ENCODE measurements at regions not wholly inside any gene's neighbourhood (a gene's known extent, or its start where the extent isn't known, plus 50 kb on each side); places are given as distances from the start of the nearest gene placed in this dataset.
"Not testable (repeated sequence)": the region's sequence is repeated elsewhere in the genome, so short reads cannot be mapped to it uniquely, and the experiment has no call there.

GRCh38 chr16:76716251-76716650 lies 439.1 kb downstream of the CNTNAP4 start:
- H3K4me3 ChIP-seq (ENCODE audit: control insufficient read depth in 1 of 7, extremely low read depth in 1 of 7, insufficient read depth in 4 of 7, low read depth in 2 of 7, low read length in 6 of 7); H3K36me3 ChIP-seq (ENCODE audit: control insufficient read depth in 4 of 4, insufficient read depth in 4 of 4, low read length in 3 of 4); DNase-seq; POLR2A ChIA-PET; H3K27ac ChIP-seq (ENCODE audit: insufficient read depth in 1 of 2, low read depth in 1 of 2, low read length in 2 of 2, poor library complexity in 1 of 2, severe bottlenecking in 2 of 2); H3K4me1 ChIP-seq (ENCODE audit: control extremely low read depth in 1 of 4, control insufficient read depth in 4 of 4, insufficient read depth in 4 of 4, low read length in 3 of 4); H3K27me3 ChIP-seq (replicated peaks in 2 of 5; ENCODE audit: control insufficient read depth in 4 of 5, insufficient read depth in 5 of 5, low read length in 4 of 5); CTCF ChIA-PET; H3K9me3 ChIP-seq (ENCODE audit: control extremely low read depth in 1 of 5, control insufficient read depth in 4 of 5, insufficient read depth in 2 of 5, low read depth in 1 of 5, low read length in 4 of 5): not testable (repeated sequence)
- WGBS (ENCODE audit: insufficient coverage) = 98% methylated on average over 5 of the region's 5 CpGs

GRCh38 chr16:76724181-76724580 lies 447.0 kb downstream of the CNTNAP4 start:
- H3K9me3 ChIP-seq (ENCODE audit: control extremely low read depth in 1 of 5, control insufficient read depth in 4 of 5, insufficient read depth in 2 of 5, low read depth in 1 of 5, low read length in 4 of 5) = no peaks in the 10 kb centered on the region
- H3K4me3 ChIP-seq (ENCODE audit: control insufficient read depth in 1 of 7, extremely low read depth in 1 of 7, insufficient read depth in 4 of 7, low read depth in 2 of 7, low read length in 6 of 7) = no peak overlapping the region
- H3K27ac ChIP-seq (ENCODE audit: insufficient read depth in 1 of 2, low read depth in 1 of 2, low read length in 2 of 2, poor library complexity in 1 of 2, severe bottlenecking in 2 of 2) = no peak overlapping the region
- no peaks in the 10 kb centered on the region for H3K36me3 ChIP-seq (ENCODE audit: control insufficient read depth in 4 of 4, insufficient read depth in 4 of 4, low read length in 3 of 4)
- no peaks in the 10 kb centered on the region for H3K4me1 ChIP-seq (ENCODE audit: control extremely low read depth in 1 of 4, control insufficient read depth in 4 of 4, insufficient read depth in 4 of 4, low read length in 3 of 4)
- WGBS (ENCODE audit: insufficient coverage) = no CpG with 5 or more reads among the region's 1 CpG
- no peaks in the 10 kb centered on the region for H3K27me3 ChIP-seq (replicated peaks in 2 of 5; ENCODE audit: control insufficient read depth in 4 of 5, insufficient read depth in 5 of 5, low read length in 4 of 5)
- DNase-seq = no peak
- ChIA-PET POLR2A (no interaction called here), CTCF (no interaction called here)

- Histone ChIP-seq H3K27me3 (replicated peaks in 2 of 5; ENCODE audit: control insufficient read depth in 4 of 5, insufficient read depth in 5 of 5, low read length in 4 of 5) (no peaks in the 10 kb centered on the region), H3K36me3 (ENCODE audit: control insufficient read depth in 4 of 4, insufficient read depth in 4 of 4, low read length in 3 of 4) (no peaks in the 10 kb centered on the region), H3K27ac (ENCODE audit: insufficient read depth in 1 of 2, low read depth in 1 of 2, low read length in 2 of 2, poor library complexity in 1 of 2, severe bottlenecking in 2 of 2) (no peak overlapping the region), H3K4me1 (ENCODE audit: control extremely low read depth in 1 of 4, control insufficient read depth in 4 of 4, insufficient read depth in 4 of 4, low read length in 3 of 4) (no peaks in the 10 kb centered on the region), H3K4me3 (ENCODE audit: control insufficient read depth in 1 of 7, extremely low read depth in 1 of 7, insufficient read depth in 4 of 7, low read depth in 2 of 7, low read length in 6 of 7) (no peak overlapping the region), H3K9me3 (ENCODE audit: control extremely low read depth in 1 of 5, control insufficient read depth in 4 of 5, insufficient read depth in 2 of 5, low read depth in 1 of 5, low read length in 4 of 5) (no peaks in the 10 kb centered on the region)
- ChIA-PET POLR2A (no interaction called here), CTCF (no interaction called here)
- no CpG with 5 or more reads among the region's 1 CpG for WGBS (ENCODE audit: insufficient coverage)
- no peak for DNase-seq
Observed at GRCh38 chr16:76729525-76729924, 452.3 kb downstream of the CNTNAP4 start.

- Histone ChIP-seq H3K4me1 (ENCODE audit: control extremely low read depth in 1 of 4, control insufficient read depth in 4 of 4, insufficient read depth in 4 of 4, low read length in 3 of 4) (no peaks in the 10 kb centered on the region), H3K9me3 (ENCODE audit: control extremely low read depth in 1 of 5, control insufficient read depth in 4 of 5, insufficient read depth in 2 of 5, low read depth in 1 of 5, low read length in 4 of 5) (peaks cover 0 to 1% (median 0%) of the 10 kb centered on the region in 5 experiments), H3K27ac (ENCODE audit: insufficient read depth in 1 of 2, low read depth in 1 of 2, low read length in 2 of 2, poor library complexity in 1 of 2, severe bottlenecking in 2 of 2) (no peak overlapping the region), H3K36me3 (ENCODE audit: control insufficient read depth in 4 of 4, insufficient read depth in 4 of 4, low read length in 3 of 4) (no peaks in the 10 kb centered on the region), H3K27me3 (replicated peaks in 2 of 5; ENCODE audit: control insufficient read depth in 4 of 5, insufficient read depth in 5 of 5, low read length in 4 of 5) (no peaks in the 10 kb centered on the region), H3K4me3 (ENCODE audit: control insufficient read depth in 1 of 7, extremely low read depth in 1 of 7, insufficient read depth in 4 of 7, low read depth in 2 of 7, low read length in 6 of 7) (no peak overlapping the region)
- no peak for DNase-seq
- ChIA-PET POLR2A (no interaction called here), CTCF (no interaction called here)
Observed at GRCh38 chr16:76732894-76733293, 455.7 kb downstream of the CNTNAP4 start.

GRCh38 chr16:76741623-76742022 lies 449.4 kb upstream of the MON1B start:
- H3K27ac ChIP-seq (ENCODE audit: insufficient read depth in 1 of 2, low read depth in 1 of 2, low read length in 2 of 2, poor library complexity in 1 of 2, severe bottlenecking in 2 of 2) = no peak overlapping the region
- H3K4me3 ChIP-seq (ENCODE audit: control insufficient read depth in 1 of 7, extremely low read depth in 1 of 7, insufficient read depth in 4 of 7, low read depth in 2 of 7, low read length in 6 of 7) = no peak overlapping the region
- peaks cover 0 to 11% (median 3%) of the 10 kb centered on the region in 5 experiments for H3K9me3 ChIP-seq (ENCODE audit: control extremely low read depth in 1 of 5, control insufficient read depth in 4 of 5, insufficient read depth in 2 of 5, low read depth in 1 of 5, low read length in 4 of 5)
- no CpG with 5 or more reads among the region's 4 CpGs for WGBS (ENCODE audit: insufficient coverage)
- DNase-seq = no peak
- ChIA-PET CTCF (no interaction called here), POLR2A (no interaction called here)
- no peaks in the 10 kb centered on the region for H3K36me3 ChIP-seq (ENCODE audit: control insufficient read depth in 4 of 4, insufficient read depth in 4 of 4, low read length in 3 of 4)
- no peaks in the 10 kb centered on the region for H3K4me1 ChIP-seq (ENCODE audit: control extremely low read depth in 1 of 4, control insufficient read depth in 4 of 4, insufficient read depth in 4 of 4, low read length in 3 of 4)
- H3K27me3 ChIP-seq (replicated peaks in 2 of 5; ENCODE audit: control insufficient read depth in 4 of 5, insufficient read depth in 5 of 5, low read length in 4 of 5) = no peaks in the 10 kb centered on the region

- ChIA-PET CTCF (no interaction called here), POLR2A (no interaction called here)
- WGBS (ENCODE audit: insufficient coverage) = 100% methylated on average over 1 of the region's 3 CpGs
Observed at GRCh38 chr16:76748461-76749348, 442.3 kb upstream of the MON1B start.

GRCh38 chr16:76749780-76750375 lies 441.1 kb upstream of the MON1B start:
- H3K4me1 ChIP-seq (ENCODE audit: control extremely low read depth in 1 of 4, control insufficient read depth in 4 of 4, insufficient read depth in 4 of 4, low read length in 3 of 4) = no peaks in the 10 kb centered on the region
- H3K27ac ChIP-seq (ENCODE audit: insufficient read depth in 1 of 2, low read depth in 1 of 2, low read length in 2 of 2, poor library complexity in 1 of 2, severe bottlenecking in 2 of 2) = no peak overlapping the region
- no peaks in the 10 kb centered on the region for H3K36me3 ChIP-seq (ENCODE audit: control insufficient read depth in 4 of 4, insufficient read depth in 4 of 4, low read length in 3 of 4)
- ChIA-PET CTCF (no interaction called here), POLR2A (no interaction called here)
- H3K27me3 ChIP-seq (replicated peaks in 2 of 5; ENCODE audit: control insufficient read depth in 4 of 5, insufficient read depth in 5 of 5, low read length in 4 of 5) = no peaks in the 10 kb centered on the region
- no peak for DNase-seq
- H3K4me3 ChIP-seq (ENCODE audit: control insufficient read depth in 1 of 7, extremely low read depth in 1 of 7, insufficient read depth in 4 of 7, low read depth in 2 of 7, low read length in 6 of 7) = no peak overlapping the region
- H3K9me3 ChIP-seq (ENCODE audit: control extremely low read depth in 1 of 5, control insufficient read depth in 4 of 5, insufficient read depth in 2 of 5, low read depth in 1 of 5, low read length in 4 of 5) = peaks cover 0 to 2% (median 0%) of the 10 kb centered on the region in 5 experiments
- no CpG with 5 or more reads among the region's 3 CpGs for WGBS (ENCODE audit: insufficient coverage)

More at GRCh38 chr16:76748461-76749348, 442.3 kb upstream of the MON1B start:
- Histone ChIP-seq H3K4me1 (ENCODE audit: control extremely low read depth in 1 of 4, control insufficient read depth in 4 of 4, insufficient read depth in 4 of 4, low read length in 3 of 4) (no peaks in the 10 kb centered on the region), H3K36me3 (ENCODE audit: control insufficient read depth in 4 of 4, insufficient read depth in 4 of 4, low read length in 3 of 4) (no peaks in the 10 kb centered on the region), H3K4me3 (ENCODE audit: control insufficient read depth in 1 of 7, extremely low read depth in 1 of 7, insufficient read depth in 4 of 7, low read depth in 2 of 7, low read length in 6 of 7) (no peak overlapping the region), H3K27me3 (replicated peaks in 2 of 5; ENCODE audit: control insufficient read depth in 4 of 5, insufficient read depth in 5 of 5, low read length in 4 of 5) (no peaks in the 10 kb centered on the region), H3K9me3 (ENCODE audit: control extremely low read depth in 1 of 5, control insufficient read depth in 4 of 5, insufficient read depth in 2 of 5, low read depth in 1 of 5, low read length in 4 of 5) (peaks cover 0 to 2% (median 0%) of the 10 kb centered on the region in 5 experiments), H3K27ac (ENCODE audit: insufficient read depth in 1 of 2, low read depth in 1 of 2, low read length in 2 of 2, poor library complexity in 1 of 2, severe bottlenecking in 2 of 2) (no peak overlapping the region)
- no peak for DNase-seq
